Gastroesophageal sphincter (tissue), 3 donors: ENCODE measurements at regions not wholly inside any gene's neighbourhood (a gene's known extent, or its start where the extent isn't known, plus 50 kb on each side); places are given as distances from the start of the nearest gene placed in this dataset.

Experiments
- EP300 ChIP-seq: sonication (generic); formaldehyde crosslinking; IDR thresholded peaks from one replicate; pipeline ENCODE4 v1.6.1; 2017; ENCODE audit warnings: antibody characterized with exemption, mild to moderate bottlenecking
- POLR2A ChIP-seq, 2 donors: fragments of 450-650 bp; IDR thresholded peaks; one replicate each; pipeline ENCODE4 v1.6.1; 2017; ENCODE audit warnings: antibody characterized with exemption in 2 of 2, mild to moderate bottlenecking in 2 of 2, moderate library complexity in 1 of 2
- POLR2AphosphoS5 ChIP-seq: sonication (generic); formaldehyde crosslinking; IDR thresholded peaks from one replicate; pipeline ENCODE4 v1.6.1; 2017; ENCODE audit warnings: antibody characterized with exemption
- TF ChIP-seq, protein P1 (sequence below), 4 experiments: fragments of 200-600 bp in 2 of 4; fragments of 450-650 bp in 2 of 4; sonication (generic) in 1 of 4; IDR thresholded peaks; one replicate each; pipeline ENCODE4 v1.5.1; 2017 to 2019; ENCODE audit warnings: antibody characterized with exemption in 4 of 4, mild to moderate bottlenecking in 2 of 4, moderate library complexity in 2 of 4

DNA sequence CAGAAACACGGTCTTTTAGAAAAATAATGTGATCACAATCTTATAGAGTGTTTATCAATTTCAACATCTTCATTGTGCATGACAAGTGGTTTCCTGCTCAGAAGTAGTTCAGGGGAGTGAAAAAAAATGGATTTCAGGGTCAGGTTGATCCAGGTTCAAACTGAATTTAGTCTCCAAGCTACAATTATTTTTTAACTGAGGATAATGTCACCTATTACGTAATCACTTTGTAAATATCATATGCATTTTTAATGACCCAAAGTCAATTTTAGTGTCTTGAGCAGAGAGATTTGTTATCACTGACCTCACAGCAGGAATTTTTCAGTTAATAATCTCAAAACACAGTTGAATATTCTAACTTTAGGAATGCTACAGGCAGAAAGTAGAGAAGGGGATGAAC lies 627.2 kb upstream of the LUZP2 start:
- TF ChIP-seq POLR2AphosphoS5 (no peak), EP300 (no peak), POLR2A (IDR thresholded peaks at IDR 0.05) (no peak)
- TF ChIP-seq, protein P1, sequence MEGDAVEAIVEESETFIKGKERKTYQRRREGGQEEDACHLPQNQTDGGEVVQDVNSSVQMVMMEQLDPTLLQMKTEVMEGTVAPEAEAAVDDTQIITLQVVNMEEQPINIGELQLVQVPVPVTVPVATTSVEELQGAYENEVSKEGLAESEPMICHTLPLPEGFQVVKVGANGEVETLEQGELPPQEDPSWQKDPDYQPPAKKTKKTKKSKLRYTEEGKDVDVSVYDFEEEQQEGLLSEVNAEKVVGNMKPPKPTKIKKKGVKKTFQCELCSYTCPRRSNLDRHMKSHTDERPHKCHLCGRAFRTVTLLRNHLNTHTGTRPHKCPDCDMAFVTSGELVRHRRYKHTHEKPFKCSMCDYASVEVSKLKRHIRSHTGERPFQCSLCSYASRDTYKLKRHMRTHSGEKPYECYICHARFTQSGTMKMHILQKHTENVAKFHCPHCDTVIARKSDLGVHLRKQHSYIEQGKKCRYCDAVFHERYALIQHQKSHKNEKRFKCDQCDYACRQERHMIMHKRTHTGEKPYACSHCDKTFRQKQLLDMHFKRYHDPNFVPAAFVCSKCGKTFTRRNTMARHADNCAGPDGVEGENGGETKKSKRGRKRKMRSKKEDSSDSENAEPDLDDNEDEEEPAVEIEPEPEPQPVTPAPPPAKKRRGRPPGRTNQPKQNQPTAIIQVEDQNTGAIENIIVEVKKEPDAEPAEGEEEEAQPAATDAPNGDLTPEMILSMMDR (IDR thresholded peaks at IDR 0.05), result no peak
